Peyer's patch (tissue), 4 donors: ENCODE measurements at regions not wholly inside any gene's neighbourhood (a gene's known extent, or its start where the extent isn't known, plus 50 kb on each side); places are given as distances from the start of the nearest gene placed in this dataset.

Experiments
- DNase-seq, 3 donors: peaks; one replicate each; pipeline ENCODE4 v3.0.0-alpha.2; 2017 to 2019
- H3K27ac ChIP-seq, 4 donors: fragments of 200-600 bp; sonication (generic); one replicate each; pipeline ENCODE4 v1.5.1; 2016 to 2019
- H3K27me3 ChIP-seq, 2 donors: fragments of 200-600 bp; sonication (generic); one replicate each; pipeline ENCODE4 v1.5.1; 2019
- H3K36me3 ChIP-seq, 3 donors: fragments of 200-600 bp; sonication (generic); one replicate each; pipeline ENCODE4 v1.5.1; 2016 to 2019
- H3K4me1 ChIP-seq, 4 donors: fragments of 200-600 bp; sonication (generic); one replicate each; pipeline ENCODE4 v1.5.1; 2016 to 2019
- H3K4me3 ChIP-seq, 4 donors: fragments of 200-600 bp; sonication (generic); 1 replicate in 3 of 4; 2 replicates in 1 of 4; pipeline ENCODE4 v1.5.1; 2016 to 2019; ENCODE audit warnings: mild to moderate bottlenecking in 1 of 4
- H3K9me3 ChIP-seq, 4 donors: fragments of 200-600 bp; sonication (generic); one replicate each; pipeline ENCODE4 v1.5.1; 2016 to 2019; ENCODE audit warnings: mild to moderate bottlenecking in 1 of 4
- CTCF ChIP-seq, 6 experiments: fragments of 450-650 bp in 4 of 6; fragments of 200-600 bp in 2 of 6; sonication (generic) in 1 of 6; IDR thresholded peaks; one replicate each; pipeline ENCODE4 v1.5.1; 2017 to 2019; ENCODE audit warnings: antibody characterized with exemption in 6 of 6, mild to moderate bottlenecking in 3 of 6, moderate library complexity in 1 of 6
- POLR2A ChIP-seq, 2 donors: fragments of 450-650 bp; IDR thresholded peaks; one replicate each; pipeline ENCODE4 v1.5.1; 2017; ENCODE audit warnings: antibody characterized with exemption in 2 of 2, mild to moderate bottlenecking in 2 of 2, moderate library complexity in 2 of 2

GRCh38 chr20:47993035-47993755 is 207.9 kb upstream of the SULF2 start:
- DNase-seq = no peak
- TF ChIP-seq CTCF (IDR thresholded peaks at IDR 0.05) = no peak

GRCh38 chr20:47991875-47992488 is 206.7 kb upstream of the SULF2 start:
- Histone ChIP-seq H3K4me1 (no peaks in the 10 kb centered on the region), H3K27ac (no peak overlapping the region), H3K9me3 (peaks cover 0 to 3% (median 0%) of the 10 kb centered on the region in 4 donors), H3K27me3 (no peaks in the 10 kb centered on the region), H3K4me3 (no peak overlapping the region), H3K36me3 (no peaks in the 10 kb centered on the region)
- DNase-seq = no peak
- TF ChIP-seq CTCF (IDR thresholded peaks at IDR 0.05) = no peak

More at GRCh38 chr20:47993035-47993755, 207.9 kb upstream of the SULF2 start:
- Histone ChIP-seq H3K27ac (no peak overlapping the region), H3K27me3 (no peaks in the 10 kb centered on the region), H3K4me3 (no peak overlapping the region), H3K4me1 (no peaks in the 10 kb centered on the region), H3K9me3 (peaks cover 0 to 3% (median 0%) of the 10 kb centered on the region in 4 donors), H3K36me3 (no peaks in the 10 kb centered on the region)

DNA sequence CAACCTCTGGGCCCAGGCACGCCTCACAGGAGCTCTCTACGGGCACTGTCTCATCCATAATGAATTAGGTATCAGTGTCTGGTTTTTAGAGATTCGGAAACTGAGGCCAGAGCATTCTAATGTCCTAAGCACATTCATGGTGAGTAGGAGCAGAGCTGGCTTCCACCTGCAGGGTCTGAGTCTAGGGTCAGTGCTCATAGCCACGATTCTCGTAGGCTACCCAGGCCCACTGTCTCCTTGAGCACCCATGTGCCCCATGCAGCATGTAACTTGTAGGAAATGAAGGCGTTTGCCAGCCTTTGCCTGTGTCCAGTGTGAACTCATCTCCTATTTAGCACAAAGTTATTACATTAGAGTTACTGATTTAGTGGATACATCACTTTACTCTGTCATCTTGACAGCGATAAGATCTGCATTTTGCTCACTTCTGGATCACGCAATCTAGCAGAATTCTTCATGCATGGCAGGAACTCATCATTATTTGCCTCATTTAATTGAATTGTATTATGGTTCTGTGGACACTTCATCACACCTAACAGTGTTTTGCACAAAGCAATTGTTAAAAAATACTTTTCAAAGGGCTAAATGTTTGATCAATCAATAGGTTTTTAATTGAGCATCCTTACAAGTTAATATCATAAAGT is 205.3 kb upstream of the SULF2 start:
- H3K4me1 ChIP-seq = no peaks in the 10 kb centered on the region
- H3K9me3 ChIP-seq = peaks cover 0 to 3% (median 0%) of the 10 kb centered on the region in 4 donors
- no peaks in the 10 kb centered on the region for H3K27me3 ChIP-seq
- DNase-seq = no peak
- TF ChIP-seq CTCF (IDR thresholded peaks at IDR 0.05) (no peak), POLR2A (IDR thresholded peaks at IDR 0.05) (no peak)
- H3K27ac ChIP-seq = no peak overlapping the region
- H3K36me3 ChIP-seq = no peaks in the 10 kb centered on the region
- H3K4me3 ChIP-seq = no peak overlapping the region

DNA sequence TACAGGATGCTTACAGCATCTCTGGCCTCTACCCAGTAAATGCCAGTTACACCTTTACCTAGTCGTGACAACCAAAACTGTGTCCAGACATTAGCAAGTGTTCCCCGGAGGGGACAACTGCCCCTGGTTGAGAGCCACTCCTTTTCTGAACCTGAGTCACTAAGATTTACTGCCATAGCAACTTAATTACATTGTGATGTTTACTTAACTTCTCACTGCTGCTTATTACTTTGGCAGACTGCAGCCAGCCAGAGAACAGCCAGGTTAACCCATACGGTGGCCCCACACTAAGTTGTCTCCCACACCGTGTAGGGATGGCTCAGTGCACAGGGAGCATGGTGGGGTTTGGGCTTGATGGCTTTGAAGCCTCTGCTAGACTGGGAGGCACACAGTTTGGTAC is 204.7 kb upstream of the SULF2 start:
- H3K4me1 ChIP-seq = no peaks in the 10 kb centered on the region
- no peaks in the 10 kb centered on the region for H3K27me3 ChIP-seq
- no peak overlapping the region for H3K4me3 ChIP-seq
- TF ChIP-seq CTCF (IDR thresholded peaks at IDR 0.05) (no peak), POLR2A (IDR thresholded peaks at IDR 0.05) (no peak)
- DNase-seq = no peak
- no peaks in the 10 kb centered on the region for H3K36me3 ChIP-seq
- no peak overlapping the region for H3K27ac ChIP-seq
- peaks cover 0 to 3% (median 0%) of the 10 kb centered on the region in 4 donors for H3K9me3 ChIP-seq

DNA sequence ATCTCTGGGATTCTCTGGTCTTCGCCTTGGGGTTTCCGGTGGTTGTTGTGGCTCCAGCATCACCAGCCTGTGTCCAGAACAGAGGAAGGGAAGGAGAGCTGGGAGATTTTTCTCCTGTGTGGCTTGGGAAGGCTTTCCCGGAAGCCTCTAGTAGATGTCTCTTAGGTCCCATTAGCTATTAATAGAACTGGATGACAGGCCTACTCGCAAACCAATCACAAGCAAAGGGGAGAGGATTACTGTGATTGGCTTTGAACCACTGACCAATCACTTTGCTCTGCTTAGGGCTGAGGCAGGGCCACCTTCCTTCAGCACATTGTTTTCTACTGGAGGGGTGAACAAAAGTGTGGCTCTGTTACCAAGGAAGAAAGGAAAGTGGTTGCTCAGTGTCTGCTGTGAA is 203.4 kb upstream of the SULF2 start:
- no peaks in the 10 kb centered on the region for H3K4me1 ChIP-seq
- no peaks in the 10 kb centered on the region for H3K27me3 ChIP-seq
- TF ChIP-seq CTCF (IDR thresholded peaks at IDR 0.05) (no peak), POLR2A (IDR thresholded peaks at IDR 0.05) (no peak)
- no peak for DNase-seq
- H3K4me3 ChIP-seq = no peak overlapping the region
- peaks cover 0 to 3% (median 0%) of the 10 kb centered on the region in 4 donors for H3K9me3 ChIP-seq
- no peak overlapping the region for H3K27ac ChIP-seq
- no peaks in the 10 kb centered on the region for H3K36me3 ChIP-seq
